Kidney (tissue), 13 donors: ENCODE measurements at regions not wholly inside any gene's neighbourhood (a gene's known extent, or its start where the extent isn't known, plus 50 kb on each side); places are given as distances from the start of the nearest gene placed in this dataset.
A peak's percentile ranks its signal among the peaks of the same experiment; 100 is the strongest.

ENCODE experiments used
- DNase-seq, 5 donors: peaks; one replicate each; pipeline ENCODE4 v3.0.0-alpha.2; 2013 to 2020
- FAIRE-seq: peaks from 2 replicates; lab custom pipeline; 2012; peaks lifted over from hg19 to GRCh38; lab: Jason Lieb, UNC
- H3K27ac ChIP-seq, 2 donors: one replicate each; pipeline ENCODE4 v1.7.0; 2013; ENCODE audit warnings: low read depth in 2 of 2, low read length in 2 of 2, inconsistent platforms in 1 of 2
- H3K27me3 ChIP-seq: one replicate; pipeline ENCODE4 v1.7.1; 2013; ENCODE audit warnings: low read length, inconsistent platforms; ENCODE audit not compliant: control insufficient read depth, insufficient read depth
- H3K36me3 ChIP-seq, 3 donors: one replicate each; pipeline versions ENCODE4 v1.7.0 to v1.7.1; 2013; ENCODE audit warnings: low read length in 3 of 3, control low read depth in 1 of 3, inconsistent platforms in 1 of 3; ENCODE audit not compliant: insufficient read depth in 3 of 3, control insufficient read depth in 2 of 3
- H3K4me1 ChIP-seq, 3 donors: one replicate each; pipeline versions ENCODE4 v1.7.0 to v1.7.1; 2013; ENCODE audit warnings: low read length in 3 of 3, inconsistent platforms in 1 of 3, low read depth in 1 of 3; ENCODE audit not compliant: control insufficient read depth in 2 of 3, insufficient read depth in 2 of 3
- H3K4me3 ChIP-seq, 3 donors: one replicate each; pipeline versions ENCODE4 v1.7.0 to v1.8.1; 2013; ENCODE audit warnings: low read length in 3 of 3, control low read depth in 1 of 3, inconsistent platforms in 1 of 3
- H3K9ac ChIP-seq, 3 donors: one replicate each; pipeline versions ENCODE4 v1.7.0 to v1.7.1; 2013; ENCODE audit warnings: low read length in 3 of 3, control low read depth in 1 of 3, inconsistent platforms in 1 of 3
- H3K9me3 ChIP-seq, 3 donors: one replicate each; pipeline versions ENCODE4 v1.7.0 to v1.7.1; 2013; ENCODE audit warnings: low read length in 3 of 3, control low read depth in 1 of 3, inconsistent platforms in 1 of 3; ENCODE audit not compliant: control insufficient read depth in 2 of 3, insufficient read depth in 1 of 3
- CTCF ChIP-seq: IDR thresholded peaks from 3 replicates; pipeline ENCODE4 v1.5.1; 2012; ENCODE audit warnings: mild to moderate bottlenecking, moderate library complexity, borderline replicate concordance; ENCODE audit not compliant: insufficient read depth; ENCODE audit errors: extremely low read depth
- intact Hi-C: fragments of 100-400 bp; cut with DNase I; formaldehyde crosslinking; loops from one replicate; pipeline ENCODE4 v1.11.1; 2022
- donor health status: control.
- donor health status: control.
- donor health status: control.
- donor health status: control.
- donor health status: control.
- donor health status: DM: yes; HTN: yes; CAD: no.
- donor health status: Normal renal cell carcinoma (clear cell type).

GRCh38 chr6:81978230-81978629 lies 225.7 kb upstream of the TENT5A start:
- intact Hi-C loops = no loop called here
- Histone ChIP-seq H3K4me3 (no peak overlapping the region), H3K4me1 (no peaks in the 10 kb centered on the region), H3K27ac (no peak overlapping the region), H3K9me3 (no peaks in the 10 kb centered on the region), H3K27me3 (no peaks in the 10 kb centered on the region), H3K9ac (no peak overlapping the region), H3K36me3 (no peaks in the 10 kb centered on the region)
- no peak for DNase-seq
- FAIRE-seq = peak; percentile 6
- no peak for TF ChIP-seq CTCF

GRCh38 chr6:81977486-81977885 lies 225.0 kb upstream of the TENT5A start:
- intact Hi-C loops = no loop called here
- no peaks in the 10 kb centered on the region for H3K36me3 ChIP-seq
- H3K27ac ChIP-seq = no peak overlapping the region
- no peak for FAIRE-seq
- TF ChIP-seq CTCF = no peak
- no peaks in the 10 kb centered on the region for H3K9me3 ChIP-seq
- no peak overlapping the region for H3K9ac ChIP-seq
- H3K4me1 ChIP-seq = no peaks in the 10 kb centered on the region
- no peak for DNase-seq
- no peaks in the 10 kb centered on the region for H3K27me3 ChIP-seq
- no peak overlapping the region for H3K4me3 ChIP-seq

GRCh38 chr6:81969814-81970213 lies 217.3 kb upstream of the TENT5A start:
- FAIRE-seq = no peak
- Histone ChIP-seq H3K9me3 (no peaks in the 10 kb centered on the region), H3K27ac (no peak overlapping the region), H3K4me3 (no peak overlapping the region), H3K4me1 (no peaks in the 10 kb centered on the region), H3K9ac (no peak overlapping the region), H3K36me3 (no peaks in the 10 kb centered on the region), H3K27me3 (no peaks in the 10 kb centered on the region)
- DNase-seq = peak in 1 of 5 donors; percentile 47
- TF ChIP-seq CTCF = no peak
- intact Hi-C loops = no loop called here

GRCh38 chr6:81969011-81969410 lies 216.5 kb upstream of the TENT5A start:
- TF ChIP-seq CTCF = no peak
- Histone ChIP-seq H3K9ac (no peak overlapping the region), H3K36me3 (no peaks in the 10 kb centered on the region), H3K9me3 (no peaks in the 10 kb centered on the region), H3K4me1 (no peaks in the 10 kb centered on the region), H3K27ac (no peak overlapping the region), H3K4me3 (no peak overlapping the region), H3K27me3 (no peaks in the 10 kb centered on the region)
- FAIRE-seq (no peak), DNase-seq (no peak)
- intact Hi-C loops = no loop called here
